Endothelial cell of umbilical vein (primary cell): ENCODE measurements at regions not wholly inside any gene's neighbourhood (a gene's known extent, or its start where the extent isn't known, plus 50 kb on each side); places are given as distances from the start of the nearest gene placed in this dataset.

Experiments
- BruUV-seq: library from RNA; stranded (reverse); fragments of 400-500 nt; replicated peaks from 2 replicates; lab custom pipeline; 2021; lab: Mats Ljungman, UMichigan
- CTCF ChIA-PET: fragments of 300-600, 350-600 bp; sonication (Branson Sonifier 250); formaldehyde crosslinking; loops from one replicate; lab custom pipeline; 2021; ENCODE audit warnings: antibody characterized with exemption, inconsistent platforms; lab: Charles Lee
- POLR2A ChIA-PET: fragments of 300-600, 350-600 bp; sonication (Branson Sonifier 250); formaldehyde crosslinking; loops from one replicate; lab custom pipeline; 2021; ENCODE audit warnings: antibody characterized with exemption, inconsistent platforms; lab: Charles Lee
- DNase-seq: peaks from one replicate; pipeline ENCODE4 v3.0.0-alpha.2; 2011; ENCODE audit warnings: low read depth, low spot score
- FAIRE-seq: peaks from 2 replicates; lab custom pipeline; 2011; peaks lifted over from hg19 to GRCh38; lab: Jason Lieb, UNC
- H2AFZ ChIP-seq: 2 replicates; pipeline ENCODE4 v1.6.0; 2012; ENCODE audit warnings: low read depth, low read length, control low read depth, inconsistent platforms
- H3K27ac ChIP-seq: 2 replicates; pipeline ENCODE4 v1.5.1; 2011; ENCODE audit warnings: low read depth, mild to moderate bottlenecking, control low read depth, low read length, moderate library complexity; ENCODE audit not compliant: insufficient read depth
- H3K27me3 ChIP-seq, 2 experiments: 2 replicates each; pipeline versions ENCODE4 v1.6.0 to v1.6.1; 2011; ENCODE audit warnings: low read length in 2 of 2, mixed read lengths in 1 of 2; ENCODE audit not compliant: control insufficient read depth in 2 of 2, insufficient read depth in 2 of 2
- H3K36me3 ChIP-seq, 2 experiments: 2 replicates in 1 of 2; 3 replicates in 1 of 2; pipeline ENCODE4 v1.5.1; 2011; ENCODE audit warnings: low read length in 2 of 2, mild to moderate bottlenecking in 1 of 2, moderate library complexity in 1 of 2; ENCODE audit not compliant: control insufficient read depth in 2 of 2, insufficient read depth in 2 of 2; ENCODE audit errors: extremely low read depth in 1 of 2
- H3K4me1 ChIP-seq: 3 replicates; pipeline ENCODE4 v1.5.1; 2011; ENCODE audit warnings: mild to moderate bottlenecking, low read length; ENCODE audit not compliant: control insufficient read depth, insufficient read depth; ENCODE audit errors: extremely low read depth
- H3K4me2 ChIP-seq: 2 replicates; pipeline ENCODE4 v1.6.1; 2011; ENCODE audit warnings: low read length, control low read depth, mixed read lengths; ENCODE audit not compliant: insufficient read depth
- H3K4me3 ChIP-seq, 3 experiments: fragments of 200-600 bp in 1 of 3; sonication (generic), shearing (Covaris generic) in 1 of 3; replicated peaks in 1 of 3; 2 replicates each; pipeline ENCODE4 v1.5.1; 2011 to 2016; ENCODE audit warnings: control low read depth in 3 of 3, low read length in 3 of 3, mild to moderate bottlenecking in 2 of 3, inconsistent platforms in 1 of 3, low read depth in 1 of 3, moderate library complexity in 1 of 3; ENCODE audit not compliant: insufficient read depth in 1 of 3
- H3K79me2 ChIP-seq: 2 replicates; pipeline ENCODE4 v1.6.0; 2012; ENCODE audit warnings: low read length, inconsistent platforms; ENCODE audit not compliant: control insufficient read depth, insufficient read depth
- H3K9ac ChIP-seq: replicated peaks from 2 replicates; pipeline ENCODE3; 2011; ENCODE audit warnings: low read length, control low read depth; ENCODE audit not compliant: insufficient read depth; ENCODE audit errors: extremely low read depth
- H3K9me1 ChIP-seq: replicated peaks from 3 replicates; pipeline ENCODE4 v1.6.0; 2011; ENCODE audit warnings: mild to moderate bottlenecking, low read length; ENCODE audit not compliant: control insufficient read depth, insufficient read depth; ENCODE audit errors: extremely low read depth
- H3K9me3 ChIP-seq: replicated peaks from 2 replicates; pipeline ENCODE4 v1.5.1; 2012; ENCODE audit warnings: low read length, inconsistent platforms; ENCODE audit not compliant: control insufficient read depth, insufficient read depth
- H4K20me1 ChIP-seq: replicated peaks from 2 replicates; pipeline ENCODE3; 2011; ENCODE audit warnings: mild to moderate bottlenecking, low read length; ENCODE audit not compliant: control insufficient read depth, insufficient read depth; ENCODE audit errors: extremely low read depth
- CTCF ChIP-seq, 2 donors: IDR thresholded peaks; 1 replicate in 1 of 2; 2 replicates in 1 of 2; pipeline ENCODE4 v1.5.1; 2011; ENCODE audit warnings: low read length in 2 of 2, mild to moderate bottlenecking in 2 of 2, moderate library complexity in 2 of 2, control low read depth in 1 of 2, inconsistent platforms in 1 of 2, low read depth in 1 of 2; ENCODE audit not compliant: insufficient read depth in 1 of 2; ENCODE audit errors: extremely low read depth in 1 of 2
- EZH2 ChIP-seq: IDR thresholded peaks from 2 replicates; pipeline ENCODE4 v1.6.1; 2012; ENCODE audit warnings: borderline replicate concordance, low read depth, mild to moderate bottlenecking, moderate library complexity, low read length, inconsistent platforms; ENCODE audit not compliant: severe bottlenecking
- FOS ChIP-seq: IDR thresholded peaks from 2 replicates; pipeline ENCODE4 v1.6.1; 2011; ENCODE audit warnings: mild to moderate bottlenecking, low read length, moderate library complexity, borderline replicate concordance; ENCODE audit not compliant: insufficient read depth
- GATA2 ChIP-seq: IDR thresholded peaks from 2 replicates; pipeline ENCODE4 v1.7.0; 2011; ENCODE audit warnings: low read depth, mild to moderate bottlenecking, moderate library complexity, mixed read lengths, low read length; ENCODE audit not compliant: insufficient read length, insufficient read depth
- JUN ChIP-seq: IDR thresholded peaks from 2 replicates; pipeline ENCODE4 v1.6.1; 2011; ENCODE audit warnings: borderline replicate concordance, low read depth; ENCODE audit not compliant: insufficient read length, insufficient read depth
- MYC ChIP-seq: IDR thresholded peaks from one replicate; pipeline ENCODE4 v1.6.1; 2011; ENCODE audit warnings: mild to moderate bottlenecking, low read depth, low read length
- POLR2AphosphoS5 ChIP-seq: IDR thresholded peaks from 2 replicates; pipeline ENCODE4 v1.6.1; 2012; ENCODE audit warnings: low read depth, mild to moderate bottlenecking, control low read depth, low read length, moderate library complexity; ENCODE audit not compliant: insufficient read depth
- dilution Hi-C: fragments of 300-500 bp; cut with MboI; formaldehyde crosslinking; loops from one replicate; pipeline ENCODE4 v1.15.0; 2019; ENCODE audit warnings: low sequenced_read_pairs; ENCODE audit not compliant: extremely low pct_ligation_motif_present
- intact Hi-C: fragments of 100-400 bp; cut with micrococcal nuclease; formaldehyde crosslinking; loops from one replicate; pipeline ENCODE4 v1.10.0; 2022
- TF ChIP-seq, protein P1 (sequence below): IDR thresholded peaks from 2 replicates; pipeline ENCODE4 v1.6.1; 2011; ENCODE audit not compliant: insufficient read depth, insufficient read length

DNA sequence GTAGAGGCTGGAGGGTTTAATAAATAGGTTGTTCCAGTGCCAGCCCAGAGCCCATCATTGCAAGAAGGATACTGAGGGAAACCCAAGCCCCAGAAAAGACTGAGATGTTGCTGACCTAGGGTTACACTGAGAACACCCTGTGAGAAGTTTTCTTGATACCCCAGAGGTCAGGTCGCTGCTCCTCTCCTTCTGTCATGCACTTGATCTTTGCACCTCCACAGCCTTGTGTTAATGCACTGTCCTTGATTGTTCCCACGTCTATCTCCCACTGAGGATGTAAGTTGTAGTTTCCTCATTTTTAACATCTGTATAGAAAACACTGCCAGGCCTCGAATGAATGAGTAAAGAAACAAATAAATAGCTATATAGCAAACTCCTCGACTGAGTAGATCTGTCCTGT is 195.3 kb upstream of the AHR start:
- Histone ChIP-seq H3K9me3 (no peaks in the 10 kb centered on the region), H3K36me3 (no peaks in the 10 kb centered on the region), H3K4me2 (no peak overlapping the region), H4K20me1 (no peaks in the 10 kb centered on the region), H3K9ac (no peak overlapping the region), H3K9me1 (no peaks in the 10 kb centered on the region), H3K27me3 (no peaks in the 10 kb centered on the region), H3K4me3 (no peak overlapping the region), H3K27ac (no peak overlapping the region), H3K79me2 (no peaks in the 10 kb centered on the region), H3K4me1 (no peaks in the 10 kb centered on the region), H2AFZ (no peak overlapping the region)
- no peak for DNase-seq
- BruUV-seq: no TSS peak
- ChIA-PET POLR2A (no interaction called here), CTCF (interaction anchor here (1.5 kb wide), 1 partner anchor 10 kb away, joined by 4 read pairs; no protein-coding TSS in a partner anchor)
- intact Hi-C loops (no loop called here), dilution Hi-C loops (no loop called here)
- TF ChIP-seq GATA2: no peak
- no peak for TF ChIP-seq CTCF (IDR thresholded peaks at IDR 0.05; ENCODE audit: extremely low read depth in 1 of 2, insufficient read depth in 1 of 2, low read depth in 1 of 2, low read length in 2 of 2)
- TF ChIP-seq FOS: no peak
- TF ChIP-seq MYC: no peak
- TF ChIP-seq, protein P1, sequence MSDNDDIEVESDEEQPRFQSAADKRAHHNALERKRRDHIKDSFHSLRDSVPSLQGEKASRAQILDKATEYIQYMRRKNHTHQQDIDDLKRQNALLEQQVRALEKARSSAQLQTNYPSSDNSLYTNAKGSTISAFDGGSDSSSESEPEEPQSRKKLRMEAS: no peak
- TF ChIP-seq JUN: no peak
- TF ChIP-seq POLR2AphosphoS5: no peak
- no peak for TF ChIP-seq EZH2
- FAIRE-seq: no peak
